Activated CD8-positive, alpha-beta T cell treated with anti-CD3 and anti-CD28 coated beads for 36 hours (primary cell): ENCODE measurements at regions not wholly inside any gene's neighbourhood (a gene's known extent, or its start where the extent isn't known, plus 50 kb on each side); places are given as distances from the start of the nearest gene placed in this dataset.

Source experiments
- ATAC-seq: fragments of 200-7000 bp; cut with Tn5 transposase; one replicate; pipeline ENCODE4 v1.10.0; 2021; ENCODE audit warnings: mild to moderate bottlenecking, moderate library complexity
- CTCF ChIA-PET: fragments of 350-600 bp; sonication (Branson Sonifier 250); formaldehyde crosslinking; loops from one replicate; lab custom pipeline; 2021; ENCODE audit warnings: antibody characterized with exemption; lab: Charles Lee
- POLR2A ChIA-PET: fragments of 350-600 bp; sonication (Branson Sonifier 250); formaldehyde crosslinking; loops from one replicate; lab custom pipeline; 2021; ENCODE audit warnings: antibody characterized with exemption; lab: Charles Lee
- DNase-seq: peaks from one replicate; pipeline ENCODE4 v3.0.0-alpha.2; 2020
- H3K27ac Mint-ChIP-seq: one replicate; pipeline ENCODE4 v1.8.0; 2021; ENCODE audit warnings: mild to moderate bottlenecking, mixed read lengths
- H3K27me3 Mint-ChIP-seq: one replicate; pipeline ENCODE4 v1.8.0; 2021; ENCODE audit warnings: mixed read lengths
- H3K36me3 Mint-ChIP-seq: one replicate; pipeline ENCODE4 v1.8.0; 2021; ENCODE audit warnings: low read depth, mixed read lengths
- H3K4me1 Mint-ChIP-seq: one replicate; pipeline ENCODE4 v1.8.0; 2021; ENCODE audit warnings: low read depth, mixed read lengths
- H3K4me3 Mint-ChIP-seq: one replicate; pipeline ENCODE4 v1.8.0; 2021; ENCODE audit warnings: mild to moderate bottlenecking, moderate library complexity, mixed read lengths
- H3K9me3 Mint-ChIP-seq: one replicate; pipeline ENCODE4 v1.8.0; 2021; ENCODE audit warnings: mixed read lengths
- intact Hi-C: fragments of 100-400 bp; cut with micrococcal nuclease; formaldehyde crosslinking; loops from one replicate; pipeline ENCODE4 v1.10.0; 2022
- TF ChIP-seq, protein P1 (sequence below): fragments of 200-600 bp; IDR thresholded peaks from one replicate; pipeline ENCODE4 v1.8.0; 2022; ENCODE audit warnings: antibody characterized with exemption, mild to moderate bottlenecking

DNA sequence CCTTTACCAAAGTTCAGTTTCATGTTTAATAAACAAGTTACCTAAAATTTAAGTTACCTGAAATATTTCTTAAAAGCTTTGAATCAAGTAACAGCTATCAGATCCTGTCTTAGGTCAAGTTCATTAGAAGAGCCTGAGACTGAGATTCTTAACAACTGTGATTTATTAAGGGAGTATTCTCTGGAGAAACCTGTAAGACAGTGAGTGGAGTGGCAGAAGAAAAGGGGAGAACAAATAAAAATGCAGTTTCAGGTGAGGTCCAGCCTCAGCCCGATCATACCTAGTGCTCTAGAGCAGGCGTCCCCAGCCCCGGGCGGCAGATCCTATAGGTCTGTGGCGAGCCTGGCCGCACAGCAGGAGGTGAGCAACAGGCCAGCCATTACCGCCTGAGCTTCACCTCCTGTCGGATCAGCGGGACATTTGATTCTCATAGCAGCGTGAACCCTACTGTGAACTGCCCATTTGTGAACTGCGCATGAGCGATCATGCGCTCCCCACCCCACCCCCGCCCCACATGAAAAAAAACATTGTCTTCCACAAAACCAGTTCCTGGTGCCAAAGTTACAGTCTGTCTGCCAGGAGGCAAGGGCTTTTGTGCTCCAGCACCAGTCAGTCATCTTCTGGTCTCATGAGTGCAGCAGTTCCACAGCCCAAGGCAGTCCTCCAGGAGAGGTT, 59.2 kb upstream of the ADGRB3 start:
- Mint-ChIP-seq H3K27me3 (no peaks in the 10 kb centered on the region), H3K9me3 (peaks cover 4% of the 10 kb centered on the region), H3K27ac (no peak overlapping the region), H3K36me3 (no peaks in the 10 kb centered on the region), H3K4me3 (no peak overlapping the region), H3K4me1 (no peaks in the 10 kb centered on the region)
- intact Hi-C loops: no loop called here
- POLR2A ChIA-PET: no interaction called here
- TF ChIP-seq, protein P1, sequence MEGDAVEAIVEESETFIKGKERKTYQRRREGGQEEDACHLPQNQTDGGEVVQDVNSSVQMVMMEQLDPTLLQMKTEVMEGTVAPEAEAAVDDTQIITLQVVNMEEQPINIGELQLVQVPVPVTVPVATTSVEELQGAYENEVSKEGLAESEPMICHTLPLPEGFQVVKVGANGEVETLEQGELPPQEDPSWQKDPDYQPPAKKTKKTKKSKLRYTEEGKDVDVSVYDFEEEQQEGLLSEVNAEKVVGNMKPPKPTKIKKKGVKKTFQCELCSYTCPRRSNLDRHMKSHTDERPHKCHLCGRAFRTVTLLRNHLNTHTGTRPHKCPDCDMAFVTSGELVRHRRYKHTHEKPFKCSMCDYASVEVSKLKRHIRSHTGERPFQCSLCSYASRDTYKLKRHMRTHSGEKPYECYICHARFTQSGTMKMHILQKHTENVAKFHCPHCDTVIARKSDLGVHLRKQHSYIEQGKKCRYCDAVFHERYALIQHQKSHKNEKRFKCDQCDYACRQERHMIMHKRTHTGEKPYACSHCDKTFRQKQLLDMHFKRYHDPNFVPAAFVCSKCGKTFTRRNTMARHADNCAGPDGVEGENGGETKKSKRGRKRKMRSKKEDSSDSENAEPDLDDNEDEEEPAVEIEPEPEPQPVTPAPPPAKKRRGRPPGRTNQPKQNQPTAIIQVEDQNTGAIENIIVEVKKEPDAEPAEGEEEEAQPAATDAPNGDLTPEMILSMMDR: no peak
- no peak for ATAC-seq
- CTCF ChIA-PET: no interaction called here
- no peak for DNase-seq

DNA sequence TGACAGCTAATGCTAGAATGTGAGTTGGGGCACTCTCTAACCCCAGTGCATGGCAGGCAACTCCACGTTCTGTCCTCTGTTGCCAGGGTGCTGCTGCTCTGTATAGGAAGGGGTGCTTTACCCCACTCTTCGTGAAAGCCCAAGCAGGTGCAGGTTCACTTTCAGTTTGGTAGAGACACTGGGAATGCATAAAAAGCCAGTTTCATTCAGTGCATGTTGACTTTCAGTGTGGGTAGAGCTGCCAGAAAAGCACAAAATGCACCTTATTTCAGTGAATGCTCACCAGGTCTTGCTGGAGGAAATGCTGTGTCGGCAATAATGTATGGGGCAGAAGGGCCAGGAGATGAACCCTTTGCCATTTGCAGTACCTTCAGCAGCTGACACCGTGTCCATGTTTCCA, 62.1 kb upstream of the ADGRB3 start:
- CTCF ChIA-PET: interaction anchor here (0.7 to 2.2 kb wide), 4 partner anchors 9 to 62 kb away, joined by 3 to 6 read pairs (median 4); partner anchors contain the start of gene ADGRB3
- no peaks in the 10 kb centered on the region for H3K27me3 Mint-ChIP-seq
- no peaks in the 10 kb centered on the region for H3K4me1 Mint-ChIP-seq
- peaks cover 9% of the 10 kb centered on the region for H3K9me3 Mint-ChIP-seq
- TF ChIP-seq, protein P1: no peak
- POLR2A ChIA-PET: no interaction called here
- intact Hi-C loops: no loop called here
- DNase-seq (no peak), ATAC-seq (no peak)
- H3K36me3 Mint-ChIP-seq: no peaks in the 10 kb centered on the region
- no peak overlapping the region for H3K4me3 Mint-ChIP-seq
- no peak overlapping the region for H3K27ac Mint-ChIP-seq

DNA sequence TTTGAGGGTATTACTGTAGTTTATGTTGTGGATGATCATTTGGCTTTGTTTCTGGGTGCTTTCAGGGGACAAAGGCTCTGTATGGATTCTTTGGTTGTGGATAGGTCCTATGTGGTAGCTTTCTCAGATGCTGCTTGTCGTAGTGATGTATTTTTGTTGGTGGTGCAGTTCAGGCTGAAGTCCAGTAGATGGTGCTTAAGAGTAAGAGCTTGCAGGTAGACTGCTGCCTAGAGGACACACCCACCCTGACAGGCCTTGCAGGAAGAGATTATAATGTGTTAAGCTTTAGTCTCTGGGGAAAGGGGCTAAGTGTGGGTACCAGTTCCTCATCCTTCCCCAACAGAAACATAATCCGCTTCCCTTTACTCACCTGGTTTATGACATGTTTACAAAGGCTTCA, 62.6 kb upstream of the ADGRB3 start:
- Mint-ChIP-seq H3K27ac (no peak overlapping the region), H3K4me3 (no peak overlapping the region), H3K36me3 (no peaks in the 10 kb centered on the region), H3K9me3 (peaks cover 9% of the 10 kb centered on the region), H3K4me1 (no peaks in the 10 kb centered on the region), H3K27me3 (no peaks in the 10 kb centered on the region)
- TF ChIP-seq, protein P1: no peak
- ChIA-PET POLR2A (no interaction called here), CTCF (interaction anchor here (1.1 to 2.2 kb wide), 3 partner anchors 9 to 63 kb away, joined by 3 to 6 read pairs (median 5); partner anchors contain the start of gene ADGRB3)
- intact Hi-C loops: no loop called here
- ATAC-seq (peak; percentile 69), DNase-seq (peak; percentile 26)

DNA sequence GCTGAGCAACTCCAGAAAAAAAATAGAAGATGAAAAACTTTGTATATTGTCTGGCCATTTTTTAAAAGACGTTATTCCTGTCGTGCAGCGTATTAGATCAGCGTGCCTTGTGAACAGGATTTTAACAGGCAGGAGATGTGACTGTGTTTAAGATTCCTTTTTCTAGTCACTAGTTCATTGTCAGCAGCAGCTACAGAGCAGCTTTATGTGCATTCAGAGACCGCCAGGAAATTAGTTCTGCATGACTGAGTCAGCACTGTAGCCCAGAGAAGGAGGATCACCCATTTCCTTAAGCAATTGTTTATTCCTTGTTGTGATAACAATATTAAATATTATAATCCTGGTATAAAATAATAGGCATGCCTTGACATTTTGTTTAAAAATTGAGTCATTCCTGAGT, 75.4 kb upstream of the ADGRB3 start:
- H3K4me3 Mint-ChIP-seq: no peak overlapping the region
- ChIA-PET POLR2A (no interaction called here), CTCF (no interaction called here)
- intact Hi-C loops: no loop called here
- no peak for DNase-seq
- no peaks in the 10 kb centered on the region for H3K4me1 Mint-ChIP-seq
- no peaks in the 10 kb centered on the region for H3K27me3 Mint-ChIP-seq
- no peaks in the 10 kb centered on the region for H3K36me3 Mint-ChIP-seq
- no peak for ATAC-seq
- TF ChIP-seq, protein P1: no peak
- H3K27ac Mint-ChIP-seq: no peak overlapping the region
- peaks cover 4% of the 10 kb centered on the region for H3K9me3 Mint-ChIP-seq

DNA sequence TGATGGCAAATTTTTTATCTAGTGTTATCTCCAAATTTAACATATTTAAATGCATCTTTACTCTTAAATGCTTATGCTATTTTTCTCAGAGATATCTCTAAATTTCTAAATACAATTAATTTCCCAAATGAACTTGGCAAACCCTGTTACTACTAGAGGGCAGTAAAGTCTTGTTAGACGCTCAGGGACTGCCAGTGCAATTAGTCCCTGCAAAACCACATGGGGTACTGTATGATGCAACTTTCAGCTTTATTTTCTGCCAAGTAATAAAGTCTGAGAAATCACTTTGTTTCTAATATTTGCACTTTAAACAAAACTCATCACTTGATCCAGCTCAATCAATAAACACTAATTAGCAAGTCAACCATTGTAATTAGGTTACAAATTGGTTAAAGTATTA, 76.0 kb upstream of the ADGRB3 start:
- ATAC-seq (no peak), DNase-seq (no peak)
- no peaks in the 10 kb centered on the region for H3K4me1 Mint-ChIP-seq
- peaks cover 4% of the 10 kb centered on the region for H3K9me3 Mint-ChIP-seq
- ChIA-PET CTCF (no interaction called here), POLR2A (no interaction called here)
- H3K4me3 Mint-ChIP-seq: no peak overlapping the region
- intact Hi-C loops: no loop called here
- no peak overlapping the region for H3K27ac Mint-ChIP-seq
- H3K27me3 Mint-ChIP-seq: no peaks in the 10 kb centered on the region
- H3K36me3 Mint-ChIP-seq: no peaks in the 10 kb centered on the region
- TF ChIP-seq, protein P1: no peak
